ENCODE measurements at regions not wholly inside any gene's neighbourhood (a gene's known extent, or its start where the extent isn't known, plus 50 kb on each side); places are given as distances from the start of the nearest gene placed in this dataset.

DNA sequence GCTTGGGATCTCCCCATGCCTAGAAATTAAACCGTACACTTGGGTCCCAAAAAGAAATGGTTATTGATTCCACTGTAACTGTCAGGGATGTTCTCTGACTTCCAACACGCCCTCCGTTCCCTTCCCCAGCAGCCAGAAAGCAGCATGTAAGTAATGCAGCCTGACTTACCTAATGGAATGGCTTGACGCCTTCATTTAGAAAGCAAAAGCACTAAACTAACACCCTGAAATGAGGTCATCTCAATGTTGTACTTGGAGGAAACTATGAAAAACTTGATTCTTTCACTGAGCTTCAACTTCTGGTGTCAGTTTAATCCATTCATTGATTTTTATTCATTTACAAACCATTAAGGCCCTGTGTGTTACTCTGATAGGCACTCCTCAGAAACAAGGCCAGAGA lies 110.8 kb upstream of the NOCT start:
- no peak overlapping the region for H3K4me3 ChIP-seq (ENCODE audit: low read length)
- no peaks in the 10 kb centered on the region for H3K9me3 ChIP-seq (ENCODE audit: control insufficient read depth, low read length)
- H3K4me1 ChIP-seq (ENCODE audit: control insufficient read depth, insufficient read depth, low read length) = peaks cover 2% of the 10 kb centered on the region
- H3K27me3 ChIP-seq (ENCODE audit: control insufficient read depth, insufficient read depth, low read length) = no peaks in the 10 kb centered on the region
- H3K9ac ChIP-seq (ENCODE audit: low read length) = no peak overlapping the region
- H3K36me3 ChIP-seq (ENCODE audit: control insufficient read depth, insufficient read depth, low read length) = no peaks in the 10 kb centered on the region

DNA sequence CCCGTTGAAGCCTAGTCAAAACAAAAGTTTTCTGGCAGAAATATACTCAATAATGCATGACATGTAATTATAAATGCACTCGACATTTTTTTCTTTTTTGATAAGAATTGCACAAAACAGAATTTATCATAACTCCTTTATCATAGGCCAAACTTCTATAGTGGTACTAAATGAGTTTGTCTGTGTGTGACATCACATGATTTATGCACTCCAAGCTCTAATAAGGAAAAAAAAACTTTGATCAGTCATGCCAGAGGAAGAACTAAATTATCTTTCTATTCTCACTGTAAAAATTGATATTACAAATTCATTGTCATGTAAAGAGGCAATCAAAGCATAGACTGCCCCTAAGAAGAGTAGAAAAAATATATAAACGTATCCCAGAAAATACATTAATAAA lies 112.4 kb upstream of the NOCT start:
- H3K9ac ChIP-seq (ENCODE audit: low read length) = no peak overlapping the region
- H3K36me3 ChIP-seq (ENCODE audit: control insufficient read depth, insufficient read depth, low read length) = no peaks in the 10 kb centered on the region
- H3K4me1 ChIP-seq (ENCODE audit: control insufficient read depth, insufficient read depth, low read length) = peaks cover 3% of the 10 kb centered on the region
- no peaks in the 10 kb centered on the region for H3K27me3 ChIP-seq (ENCODE audit: control insufficient read depth, insufficient read depth, low read length)
- no peaks in the 10 kb centered on the region for H3K9me3 ChIP-seq (ENCODE audit: control insufficient read depth, low read length)
- H3K4me3 ChIP-seq (ENCODE audit: low read length) = no peak overlapping the region

DNA sequence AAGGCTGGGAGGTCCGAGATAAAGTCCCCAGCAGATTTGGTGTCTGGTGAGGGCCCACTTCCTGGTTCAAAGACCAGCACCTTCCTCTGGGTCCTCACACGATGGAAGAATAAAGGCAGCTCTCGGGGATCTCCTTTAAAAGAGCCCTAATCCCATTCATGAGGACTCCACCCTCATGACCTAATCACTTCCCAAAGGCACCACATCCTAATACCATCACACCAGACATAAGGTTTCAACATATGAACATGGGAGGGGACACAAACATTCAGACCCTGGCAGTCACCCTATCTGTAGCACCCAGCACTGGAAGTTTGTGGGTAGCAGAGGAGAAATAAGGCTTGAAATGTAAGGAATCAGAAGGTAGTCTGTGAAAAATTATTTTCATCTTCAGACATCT lies 112.9 kb upstream of the NOCT start:
- no peaks in the 10 kb centered on the region for H3K36me3 ChIP-seq (ENCODE audit: control insufficient read depth, insufficient read depth, low read length)

DNA sequence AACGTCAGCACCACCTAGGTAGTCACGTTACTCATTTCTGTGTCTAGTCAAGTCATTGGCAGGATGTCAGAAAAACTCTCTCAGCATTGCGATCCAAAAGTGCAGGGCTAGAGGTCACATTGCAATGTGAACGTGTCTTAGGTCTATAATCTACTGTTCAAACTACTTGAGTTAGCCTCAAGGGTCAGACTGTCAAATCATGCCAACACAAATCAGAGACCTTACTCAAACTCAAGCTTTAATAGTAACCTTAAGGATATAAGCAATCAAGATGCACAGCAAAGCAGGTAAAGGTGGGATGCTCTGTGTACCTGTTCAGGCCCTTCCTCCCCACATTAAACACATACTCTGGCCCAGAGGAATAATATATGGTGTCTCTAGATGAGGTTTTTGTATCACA lies 114.4 kb upstream of the NOCT start:
- H3K9ac ChIP-seq (ENCODE audit: low read length) = no peak overlapping the region
- no peaks in the 10 kb centered on the region for H3K27me3 ChIP-seq (ENCODE audit: control insufficient read depth, insufficient read depth, low read length)
- H3K9me3 ChIP-seq (ENCODE audit: control insufficient read depth, low read length) = no peaks in the 10 kb centered on the region
- H3K36me3 ChIP-seq (ENCODE audit: control insufficient read depth, insufficient read depth, low read length) = no peaks in the 10 kb centered on the region
- no peak overlapping the region for H3K4me3 ChIP-seq (ENCODE audit: low read length)
- peaks cover 17% of the 10 kb centered on the region for H3K4me1 ChIP-seq (ENCODE audit: control insufficient read depth, insufficient read depth, low read length)

More for the DNA sequence above, 112.9 kb upstream of the NOCT start:
- no peak overlapping the region for H3K4me3 ChIP-seq (ENCODE audit: low read length)
- no peaks in the 10 kb centered on the region for H3K9me3 ChIP-seq (ENCODE audit: control insufficient read depth, low read length)
- H3K9ac ChIP-seq (ENCODE audit: low read length) = no peak overlapping the region
- peaks cover 6% of the 10 kb centered on the region for H3K4me1 ChIP-seq (ENCODE audit: control insufficient read depth, insufficient read depth, low read length)
- H3K27me3 ChIP-seq (ENCODE audit: control insufficient read depth, insufficient read depth, low read length) = no peaks in the 10 kb centered on the region

DNA sequence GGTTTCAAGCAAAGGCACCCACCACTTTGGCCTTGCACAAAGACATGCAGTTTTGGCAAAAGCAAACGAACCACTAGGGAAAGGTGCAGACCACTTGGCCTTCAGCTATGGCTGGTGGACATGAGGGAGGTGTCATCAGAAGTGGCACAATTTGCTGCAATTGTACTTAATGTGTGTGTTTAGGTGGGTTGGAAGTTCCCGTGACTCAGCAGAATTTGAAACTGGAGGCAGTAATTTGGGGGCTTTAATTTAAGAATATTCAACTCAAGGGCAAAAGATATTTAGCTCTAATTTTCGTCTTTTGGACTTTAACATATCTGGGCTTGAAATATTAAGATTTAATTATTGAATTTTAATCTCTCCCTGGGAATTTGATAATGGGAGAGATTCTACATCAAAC lies 115.6 kb upstream of the NOCT start:
- Histone ChIP-seq H3K9ac (ENCODE audit: low read length) (no peak overlapping the region), H3K27me3 (ENCODE audit: control insufficient read depth, insufficient read depth, low read length) (no peaks in the 10 kb centered on the region), H3K4me1 (ENCODE audit: control insufficient read depth, insufficient read depth, low read length) (peaks cover 17% of the 10 kb centered on the region), H3K36me3 (ENCODE audit: control insufficient read depth, insufficient read depth, low read length) (no peaks in the 10 kb centered on the region), H3K9me3 (ENCODE audit: control insufficient read depth, low read length) (no peaks in the 10 kb centered on the region), H3K4me3 (ENCODE audit: low read length) (no peak overlapping the region)

DNA sequence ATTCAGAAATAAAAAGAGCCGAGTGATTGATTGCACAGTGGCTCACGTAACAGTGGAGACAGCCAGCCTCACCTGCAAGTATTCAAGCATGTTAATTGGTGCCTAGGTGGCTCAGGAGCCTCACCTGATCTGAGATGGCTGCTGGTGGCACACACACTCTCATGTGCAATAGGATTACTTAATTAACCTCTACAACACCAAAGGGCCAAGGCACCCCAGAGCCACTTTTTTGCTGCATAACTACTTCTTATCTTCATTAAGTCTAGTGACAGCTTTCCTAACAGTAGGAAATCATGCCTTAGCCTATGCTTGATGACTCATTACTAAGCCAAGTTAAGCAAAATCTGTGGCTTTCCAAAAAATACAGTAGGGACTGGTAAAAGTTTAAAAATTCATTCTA lies 117.3 kb upstream of the NOCT start:
- Histone ChIP-seq H3K36me3 (ENCODE audit: control insufficient read depth, insufficient read depth, low read length) (no peaks in the 10 kb centered on the region), H3K9ac (ENCODE audit: low read length) (no peak overlapping the region), H3K4me3 (ENCODE audit: low read length) (no peak overlapping the region), H3K9me3 (ENCODE audit: control insufficient read depth, low read length) (no peaks in the 10 kb centered on the region), H3K4me1 (ENCODE audit: control insufficient read depth, insufficient read depth, low read length) (peaks cover 22% of the 10 kb centered on the region), H3K27me3 (ENCODE audit: control insufficient read depth, insufficient read depth, low read length) (no peaks in the 10 kb centered on the region)

DNA sequence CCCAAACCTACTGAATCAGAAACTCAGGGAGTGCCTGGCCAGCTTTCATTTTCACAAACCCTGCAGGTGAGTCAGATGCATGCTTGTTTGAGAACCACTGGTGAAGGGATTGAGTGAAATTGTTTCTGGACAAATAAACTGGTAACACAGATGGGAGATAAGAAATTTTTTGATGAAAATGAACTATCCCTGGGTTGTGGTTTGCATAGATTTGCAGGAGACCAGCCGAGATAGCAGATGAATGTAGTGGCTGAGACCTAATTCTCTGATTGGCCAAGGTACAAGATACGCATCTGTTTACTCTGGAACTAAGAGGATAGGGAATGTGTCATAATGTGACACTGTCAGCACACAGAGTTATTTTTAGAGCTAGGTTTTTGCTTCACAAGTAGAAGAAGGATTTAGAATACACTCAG lies 117.8 kb upstream of the NOCT start:
- Histone ChIP-seq H3K27me3 (ENCODE audit: control insufficient read depth, insufficient read depth, low read length) (no peaks in the 10 kb centered on the region), H3K36me3 (ENCODE audit: control insufficient read depth, insufficient read depth, low read length) (no peaks in the 10 kb centered on the region), H3K4me1 (ENCODE audit: control insufficient read depth, insufficient read depth, low read length) (peaks cover 22% of the 10 kb centered on the region), H3K4me3 (ENCODE audit: low read length) (no peak overlapping the region), H3K9ac (ENCODE audit: low read length) (no peak overlapping the region), H3K9me3 (ENCODE audit: control insufficient read depth, low read length) (no peaks in the 10 kb centered on the region)

DNA sequence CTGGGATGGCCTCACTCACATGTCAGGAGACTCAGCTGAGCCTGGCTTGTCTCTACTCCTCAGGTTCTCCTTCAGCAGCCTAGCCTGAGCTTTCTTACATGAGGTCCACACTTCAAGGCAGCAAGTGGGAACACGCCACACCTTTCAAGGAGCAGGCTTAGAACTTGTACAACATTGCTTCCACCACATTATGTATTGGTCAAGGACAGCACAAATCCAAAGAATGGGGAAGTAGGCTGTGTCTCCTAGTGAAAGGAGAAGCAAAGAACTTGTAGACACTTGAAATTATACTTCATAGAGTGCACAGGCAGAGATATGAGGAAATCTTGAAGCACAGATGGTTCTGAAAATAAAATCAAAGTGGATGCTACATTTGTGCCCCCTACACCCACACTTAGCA lies 120.9 kb upstream of the NOCT start:
- Histone ChIP-seq H3K4me3 (ENCODE audit: low read length) (no peak overlapping the region), H3K36me3 (ENCODE audit: control insufficient read depth, insufficient read depth, low read length) (no peaks in the 10 kb centered on the region), H3K27me3 (ENCODE audit: control insufficient read depth, insufficient read depth, low read length) (no peaks in the 10 kb centered on the region), H3K4me1 (ENCODE audit: control insufficient read depth, insufficient read depth, low read length) (peaks cover 22% of the 10 kb centered on the region), H3K9me3 (ENCODE audit: control insufficient read depth, low read length) (no peaks in the 10 kb centered on the region), H3K9ac (ENCODE audit: low read length) (no peak overlapping the region)

DNA sequence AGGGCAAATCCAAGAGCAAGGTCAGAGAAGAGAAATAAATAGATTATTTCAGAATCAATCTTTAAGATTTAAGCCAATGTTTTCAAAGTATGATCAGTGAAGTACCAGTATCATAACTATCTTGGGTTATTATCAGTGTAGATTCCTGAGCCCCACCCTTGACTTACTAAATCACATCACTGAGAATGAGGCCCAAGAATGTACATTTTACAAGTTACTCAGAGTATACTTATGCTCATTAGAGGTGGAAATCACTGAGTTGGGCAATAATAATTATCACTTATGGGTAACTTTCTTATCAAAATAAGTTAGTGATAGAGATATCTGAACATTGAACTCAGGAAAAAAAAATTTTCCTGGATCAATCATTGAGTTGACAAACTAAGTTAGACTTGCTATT lies 121.6 kb upstream of the NOCT start:
- Histone ChIP-seq H3K9ac (ENCODE audit: low read length) (no peak overlapping the region), H3K4me3 (ENCODE audit: low read length) (no peak overlapping the region), H3K4me1 (ENCODE audit: control insufficient read depth, insufficient read depth, low read length) (peaks cover 22% of the 10 kb centered on the region), H3K36me3 (ENCODE audit: control insufficient read depth, insufficient read depth, low read length) (no peaks in the 10 kb centered on the region), H3K27me3 (ENCODE audit: control insufficient read depth, insufficient read depth, low read length) (no peaks in the 10 kb centered on the region), H3K9me3 (ENCODE audit: control insufficient read depth, low read length) (no peaks in the 10 kb centered on the region)

DNA sequence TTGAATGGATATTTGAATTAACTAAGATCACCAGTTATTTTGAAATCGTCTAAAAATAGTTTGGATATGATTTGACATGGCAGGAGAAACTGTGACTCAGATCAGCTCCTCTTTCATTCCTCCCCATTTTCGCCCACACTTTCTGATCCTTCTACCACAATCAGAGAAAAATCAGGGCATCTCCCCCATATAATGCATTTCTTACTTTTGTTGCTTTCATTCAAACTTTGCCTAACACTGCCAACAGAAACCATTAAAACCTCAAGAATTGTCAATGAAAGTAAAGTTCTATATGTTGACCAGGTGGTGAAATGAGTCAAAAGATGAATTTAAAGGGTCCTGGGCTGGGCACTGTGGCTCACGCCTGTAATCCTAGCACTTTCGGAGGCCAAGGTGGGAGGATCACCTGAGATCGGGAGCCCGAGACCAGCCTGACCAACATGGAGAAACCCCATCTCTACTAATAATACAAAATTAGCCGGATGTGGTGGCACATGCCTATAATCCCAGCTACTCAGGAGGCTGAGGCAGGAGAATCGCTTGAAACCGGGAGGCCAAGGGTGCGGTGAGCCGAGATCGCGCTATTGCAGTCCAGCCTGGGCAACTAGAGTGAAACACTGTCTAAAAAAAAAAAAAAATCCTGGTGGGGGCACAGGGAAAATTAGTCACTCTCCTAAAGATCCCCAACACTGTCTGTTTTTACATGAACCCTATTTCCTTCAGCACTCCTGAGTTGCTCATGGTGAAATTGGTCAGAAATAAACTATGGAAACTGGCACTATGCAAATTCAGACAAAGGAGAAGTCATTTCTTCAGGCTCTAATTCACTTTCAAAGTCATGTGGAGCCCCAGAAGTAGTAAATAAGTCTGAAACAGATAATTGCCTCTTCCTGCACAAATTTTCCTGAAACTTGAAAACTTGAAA lies 122.8 kb upstream of the NOCT start:
- Histone ChIP-seq H3K36me3 (ENCODE audit: control insufficient read depth, insufficient read depth, low read length) (no peaks in the 10 kb centered on the region), H3K4me3 (ENCODE audit: low read length) (no peak overlapping the region), H3K27me3 (ENCODE audit: control insufficient read depth, insufficient read depth, low read length) (no peaks in the 10 kb centered on the region), H3K4me1 (ENCODE audit: control insufficient read depth, insufficient read depth, low read length) (peaks cover 16% of the 10 kb centered on the region), H3K9ac (ENCODE audit: low read length) (no peak overlapping the region), H3K9me3 (ENCODE audit: control insufficient read depth, low read length) (no peaks in the 10 kb centered on the region)

DNA sequence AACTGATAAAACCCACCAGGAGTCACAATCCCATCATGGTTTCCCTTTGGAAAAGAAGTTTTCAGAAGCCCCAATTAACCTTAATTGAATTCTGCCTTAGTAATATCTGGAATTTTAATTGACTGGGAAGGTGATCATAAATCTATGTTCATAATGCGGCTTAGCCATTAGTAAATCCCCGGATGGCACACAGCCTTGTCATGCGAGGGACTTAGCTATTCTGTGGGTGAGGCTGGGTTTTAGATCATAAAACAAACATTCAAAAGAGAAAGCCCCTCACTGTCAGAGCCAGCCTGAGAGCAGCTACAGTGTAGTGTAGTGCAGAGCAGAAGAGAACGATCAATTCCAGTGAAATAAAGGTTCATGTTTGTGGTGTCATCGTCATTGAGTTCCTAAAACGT lies 124.0 kb upstream of the NOCT start:
- Histone ChIP-seq H3K9ac (ENCODE audit: low read length) (no peak overlapping the region), H3K4me1 (ENCODE audit: control insufficient read depth, insufficient read depth, low read length) (peaks cover 5% of the 10 kb centered on the region), H3K4me3 (ENCODE audit: low read length) (no peak overlapping the region), H3K9me3 (ENCODE audit: control insufficient read depth, low read length) (no peaks in the 10 kb centered on the region), H3K27me3 (ENCODE audit: control insufficient read depth, insufficient read depth, low read length) (no peaks in the 10 kb centered on the region), H3K36me3 (ENCODE audit: control insufficient read depth, insufficient read depth, low read length) (no peaks in the 10 kb centered on the region)

DNA sequence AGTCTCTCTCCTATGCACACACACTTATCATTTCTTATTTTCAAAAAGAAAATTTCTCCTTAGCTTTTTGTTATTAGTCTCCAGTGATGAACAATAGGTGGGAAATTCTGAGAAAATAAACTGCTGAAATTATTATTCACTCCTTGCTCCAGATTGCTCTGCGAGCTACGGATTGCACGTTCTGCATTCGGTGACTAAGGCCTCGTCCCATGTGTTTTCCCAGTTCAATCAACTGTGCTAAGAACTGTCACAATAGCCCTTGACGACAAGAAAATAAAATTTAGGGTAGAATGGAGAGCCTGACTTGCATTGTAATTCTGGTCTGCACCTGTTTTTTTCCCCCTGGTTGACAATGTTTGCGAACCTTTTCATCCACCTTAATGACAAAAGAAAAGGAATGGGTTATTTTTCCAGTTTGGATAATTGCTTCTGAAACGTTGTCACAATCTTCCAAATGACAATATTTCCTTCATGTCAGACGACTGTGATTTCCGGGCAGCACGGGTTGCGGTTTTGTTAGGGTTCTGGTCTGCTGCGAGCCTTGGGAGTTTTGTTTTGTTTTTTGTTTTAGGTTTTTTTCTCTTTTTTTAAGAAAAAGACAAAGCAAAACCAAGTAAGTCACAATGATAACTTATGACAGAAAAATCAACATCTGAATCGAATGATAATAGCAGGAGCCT lies 124.5 kb upstream of the NOCT start:
- Histone ChIP-seq H3K4me1 (ENCODE audit: control insufficient read depth, insufficient read depth, low read length) (peaks cover 4% of the 10 kb centered on the region), H3K9me3 (ENCODE audit: control insufficient read depth, low read length) (no peaks in the 10 kb centered on the region), H3K9ac (ENCODE audit: low read length) (no peak overlapping the region), H3K4me3 (ENCODE audit: low read length) (no peak overlapping the region), H3K27me3 (ENCODE audit: control insufficient read depth, insufficient read depth, low read length) (no peaks in the 10 kb centered on the region), H3K36me3 (ENCODE audit: control insufficient read depth, insufficient read depth, low read length) (no peaks in the 10 kb centered on the region)
